Urothelium cell line (cell line): ENCODE measurements at regions not wholly inside any gene's neighbourhood (a gene's known extent, or its start where the extent isn't known, plus 50 kb on each side); places are given as distances from the start of the nearest gene placed in this dataset.

Experiments
- DNase-seq: peaks from one replicate; pipeline ENCODE4 v3.0.0; 2011; ENCODE audit warnings: low spot score, mixed read lengths
- FAIRE-seq: peaks from 2 replicates; lab custom pipeline; 2011; peaks lifted over from hg19 to GRCh38; lab: Jason Lieb, UNC

GRCh38 chr2:204260901-204261300 is 284.4 kb upstream of the PARD3B start:
- no peak for DNase-seq
- no peak for FAIRE-seq

- no peak for FAIRE-seq
Measured at GRCh38 chr2:204261846-204262245, 283.4 kb upstream of the PARD3B start.

GRCh38 chr2:204264085-204264553 is 281.2 kb upstream of the PARD3B start:
- FAIRE-seq (no peak), DNase-seq (no peak)

More at GRCh38 chr2:204261846-204262245, 283.4 kb upstream of the PARD3B start:
- DNase-seq, result no peak

GRCh38 chr2:204264621-204265140 is 280.6 kb upstream of the PARD3B start:
- DNase-seq (no peak), FAIRE-seq (no peak)

GRCh38 chr2:204265681-204266181 is 279.5 kb upstream of the PARD3B start:
- no peak for FAIRE-seq
- no peak for DNase-seq

GRCh38 chr2:204268458-204268857 is 276.8 kb upstream of the PARD3B start:
- no peak for FAIRE-seq
- no peak for DNase-seq

- DNase-seq (no peak), FAIRE-seq (no peak)
Measured at GRCh38 chr2:204268971-204269370, 276.3 kb upstream of the PARD3B start.

- FAIRE-seq, result no peak
- DNase-seq, result no peak
Measured at GRCh38 chr2:204272089-204272488, 273.2 kb upstream of the PARD3B start.

GRCh38 chr2:204272610-204273287 is 272.5 kb upstream of the PARD3B start:
- no peak for FAIRE-seq
- DNase-seq, result no peak

- FAIRE-seq (no peak), DNase-seq (no peak)
Measured at GRCh38 chr2:204274429-204274828, 270.8 kb upstream of the PARD3B start.

GRCh38 chr2:204274991-204275390 is 270.3 kb upstream of the PARD3B start:
- FAIRE-seq (no peak), DNase-seq (no peak)

- no peak for FAIRE-seq
Measured at GRCh38 chr2:204277226-204277625, 268.0 kb upstream of the PARD3B start.

GRCh38 chr2:204278454-204278853 is 266.8 kb upstream of the PARD3B start:
- no peak for FAIRE-seq
- DNase-seq, result no peak

More at GRCh38 chr2:204277226-204277625, 268.0 kb upstream of the PARD3B start:
- no peak for DNase-seq

- DNase-seq (no peak), FAIRE-seq (no peak)
Measured at GRCh38 chr2:204279819-204280218, 265.5 kb upstream of the PARD3B start.

GRCh38 chr2:204280262-204280668 is 265.0 kb upstream of the PARD3B start:
- DNase-seq, result no peak
- no peak for FAIRE-seq

- DNase-seq (no peak), FAIRE-seq (no peak)
Measured at GRCh38 chr2:204282081-204282480, 263.2 kb upstream of the PARD3B start.

- FAIRE-seq (no peak), DNase-seq (no peak)
Measured at GRCh38 chr2:204282525-204282924, 262.8 kb upstream of the PARD3B start.

GRCh38 chr2:204289066-204289465 is 256.2 kb upstream of the PARD3B start:
- DNase-seq, result no peak
- FAIRE-seq, result no peak

- FAIRE-seq (no peak), DNase-seq (no peak)
Measured at GRCh38 chr2:204292439-204292838, 252.8 kb upstream of the PARD3B start.

GRCh38 chr2:204293884-204294747 is 251.2 kb upstream of the PARD3B start:
- no peak for FAIRE-seq
- DNase-seq, result no peak

- no peak for DNase-seq
- FAIRE-seq, result no peak
Measured at GRCh38 chr2:204298404-204298803, 246.9 kb upstream of the PARD3B start.

- no peak for DNase-seq
- FAIRE-seq, result no peak
Measured at GRCh38 chr2:204299766-204300165, 245.5 kb upstream of the PARD3B start.
